ENCODE measurements at regions not wholly inside any gene's neighbourhood (a gene's known extent, or its start where the extent isn't known, plus 50 kb on each side); places are given as distances from the start of the nearest gene placed in this dataset.

DNA sequence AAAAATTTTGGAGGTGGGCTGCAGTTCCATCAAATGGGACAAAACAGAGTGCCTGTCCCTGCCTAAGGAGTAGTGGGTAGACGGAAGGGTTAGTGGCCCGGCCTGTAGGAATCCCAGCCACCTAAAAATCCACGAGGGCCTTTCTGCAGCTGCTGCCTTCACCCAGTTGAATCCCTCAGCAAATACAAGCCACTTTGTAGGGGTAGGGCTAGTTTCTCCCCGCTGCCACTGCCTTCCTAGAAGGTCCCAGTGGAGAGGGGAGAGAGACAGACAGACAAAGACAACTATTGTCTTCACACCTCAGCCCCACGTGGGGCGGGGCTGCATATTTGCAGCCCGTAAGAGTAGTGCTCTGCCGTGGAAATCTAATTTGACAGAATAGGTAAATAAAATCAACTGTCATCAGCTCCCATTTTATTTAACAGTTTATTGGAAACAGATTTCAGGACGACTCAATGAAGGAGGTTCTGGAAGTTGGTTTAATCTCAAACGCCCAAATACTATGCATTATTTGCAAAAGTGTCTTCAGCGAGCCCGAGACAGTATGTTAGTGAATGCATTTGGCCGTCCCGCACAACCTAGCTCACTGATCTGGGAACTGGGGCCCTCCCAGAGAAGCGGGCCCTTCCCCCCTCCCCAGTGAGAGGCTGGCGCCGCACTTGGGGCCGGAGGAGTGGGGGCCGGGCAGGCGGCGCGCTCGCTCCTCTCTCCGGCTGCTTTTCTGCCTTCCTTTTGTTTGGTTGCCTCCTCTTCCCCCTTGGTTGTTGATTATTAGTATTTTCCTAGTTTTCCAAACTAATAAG, 67.6 kb upstream of the TBCA start:
- TF ChIP-seq, protein P1, sequence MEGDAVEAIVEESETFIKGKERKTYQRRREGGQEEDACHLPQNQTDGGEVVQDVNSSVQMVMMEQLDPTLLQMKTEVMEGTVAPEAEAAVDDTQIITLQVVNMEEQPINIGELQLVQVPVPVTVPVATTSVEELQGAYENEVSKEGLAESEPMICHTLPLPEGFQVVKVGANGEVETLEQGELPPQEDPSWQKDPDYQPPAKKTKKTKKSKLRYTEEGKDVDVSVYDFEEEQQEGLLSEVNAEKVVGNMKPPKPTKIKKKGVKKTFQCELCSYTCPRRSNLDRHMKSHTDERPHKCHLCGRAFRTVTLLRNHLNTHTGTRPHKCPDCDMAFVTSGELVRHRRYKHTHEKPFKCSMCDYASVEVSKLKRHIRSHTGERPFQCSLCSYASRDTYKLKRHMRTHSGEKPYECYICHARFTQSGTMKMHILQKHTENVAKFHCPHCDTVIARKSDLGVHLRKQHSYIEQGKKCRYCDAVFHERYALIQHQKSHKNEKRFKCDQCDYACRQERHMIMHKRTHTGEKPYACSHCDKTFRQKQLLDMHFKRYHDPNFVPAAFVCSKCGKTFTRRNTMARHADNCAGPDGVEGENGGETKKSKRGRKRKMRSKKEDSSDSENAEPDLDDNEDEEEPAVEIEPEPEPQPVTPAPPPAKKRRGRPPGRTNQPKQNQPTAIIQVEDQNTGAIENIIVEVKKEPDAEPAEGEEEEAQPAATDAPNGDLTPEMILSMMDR (conservative IDR thresholded peaks at IDR 0.05; ENCODE audit: low read depth, low read length): no peak
- TF ChIP-seq POLR2A (IDR thresholded peaks at IDR 0.05; ENCODE audit: low read depth, low read length) (no peak), FOS (IDR thresholded peaks at IDR 0.05; ENCODE audit: low read depth, low read length) (no peak), CEBPB (IDR thresholded peaks at IDR 0.05; ENCODE audit: low read depth, low read length) (no peak)

All from IMR-90 (cell line).